NAMALWA (cell line): ENCODE measurements at regions not wholly inside any gene's neighbourhood (a gene's known extent, or its start where the extent isn't known, plus 50 kb on each side); places are given as distances from the start of the nearest gene placed in this dataset.
"Not testable (repeated sequence)": the region's sequence is repeated elsewhere in the genome, so short reads cannot be mapped to it uniquely, and the experiment has no call there.

Experiments
- DNase-seq: peaks from one replicate; pipeline ENCODE4 v3.0.0-alpha.2; 2015; ENCODE audit warnings: low spot score

DNA sequence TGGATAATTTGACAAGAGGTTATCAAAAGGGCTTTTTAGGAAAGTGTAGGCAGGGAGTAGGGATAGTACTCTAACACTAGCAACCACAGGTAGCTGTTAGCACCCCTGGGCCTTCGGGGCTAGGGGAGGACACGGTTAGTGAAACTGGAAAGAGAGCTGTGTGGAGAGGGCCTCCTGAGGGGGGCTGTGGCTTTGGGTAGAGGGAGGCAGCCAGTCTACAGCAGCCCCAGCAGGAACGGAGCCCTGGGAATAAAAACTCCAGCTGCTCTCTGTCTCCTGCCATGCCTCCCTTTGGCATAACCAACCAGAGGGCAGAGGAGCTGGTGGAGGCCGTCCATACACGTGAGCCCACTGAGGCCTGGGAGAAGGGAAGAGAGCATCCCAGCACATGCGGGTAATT lies 223.2 kb downstream of the FOXD2 start:
- no peak for DNase-seq

DNA sequence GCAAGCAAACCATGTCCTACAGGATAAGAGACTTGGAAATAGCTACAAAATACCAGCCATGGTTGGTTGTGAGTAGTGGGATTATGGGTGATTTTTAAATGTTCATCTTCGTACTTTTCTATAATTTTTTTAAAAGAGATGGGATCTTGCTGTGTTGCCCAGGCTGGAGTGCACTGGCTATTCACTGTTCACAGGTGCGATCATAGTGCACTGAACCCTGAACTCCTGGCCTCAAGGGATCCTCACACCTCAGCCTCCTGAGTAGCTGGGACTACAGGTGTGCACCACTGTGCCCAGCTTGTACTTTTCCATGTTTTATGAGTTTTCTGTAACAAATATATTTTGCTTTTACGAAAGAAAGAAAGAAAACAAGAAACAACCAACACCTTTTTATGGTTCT lies 224.2 kb downstream of the FOXD2 start:
- no peak for DNase-seq

DNA sequence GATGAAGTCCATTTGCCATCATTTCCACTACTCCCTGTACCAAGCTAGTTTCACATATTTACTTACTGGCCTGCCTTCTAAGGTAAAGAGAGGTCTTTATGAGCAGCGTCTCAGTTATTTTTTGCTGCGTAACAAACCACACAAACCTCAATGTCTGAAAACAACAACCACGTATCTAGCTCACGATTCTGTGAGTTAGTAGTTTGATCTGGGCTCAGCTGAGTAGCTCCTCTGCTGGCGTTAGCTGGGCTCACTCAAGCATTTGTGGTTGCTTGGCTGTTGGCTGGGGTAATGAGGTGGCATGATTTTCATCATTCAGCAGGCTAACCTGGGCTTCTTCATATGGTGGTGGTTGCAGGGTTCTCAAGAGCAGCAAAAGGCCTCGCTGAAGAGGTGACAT lies 225.4 kb downstream of the FOXD2 start:
- no peak for DNase-seq

DNA sequence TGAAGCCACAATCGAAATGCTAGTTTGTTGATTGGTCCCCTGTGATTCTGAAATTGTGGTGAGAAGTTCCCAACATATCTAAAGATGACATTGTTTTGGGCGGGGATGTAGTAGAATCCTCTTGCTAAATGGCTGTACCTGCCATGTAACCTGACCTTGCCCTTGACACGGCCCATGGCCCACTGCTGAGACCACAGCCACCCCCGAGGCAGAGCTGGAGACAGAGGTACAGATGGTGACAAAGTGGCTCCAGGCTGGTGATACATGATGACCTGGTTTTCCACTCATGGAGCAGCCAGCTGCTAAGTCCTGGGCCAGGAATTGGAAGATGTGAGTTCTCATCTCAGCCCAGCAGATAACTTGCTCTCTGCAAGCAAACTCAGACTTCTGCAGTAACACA lies 226.5 kb downstream of the FOXD2 start:
- no peak for DNase-seq

DNA sequence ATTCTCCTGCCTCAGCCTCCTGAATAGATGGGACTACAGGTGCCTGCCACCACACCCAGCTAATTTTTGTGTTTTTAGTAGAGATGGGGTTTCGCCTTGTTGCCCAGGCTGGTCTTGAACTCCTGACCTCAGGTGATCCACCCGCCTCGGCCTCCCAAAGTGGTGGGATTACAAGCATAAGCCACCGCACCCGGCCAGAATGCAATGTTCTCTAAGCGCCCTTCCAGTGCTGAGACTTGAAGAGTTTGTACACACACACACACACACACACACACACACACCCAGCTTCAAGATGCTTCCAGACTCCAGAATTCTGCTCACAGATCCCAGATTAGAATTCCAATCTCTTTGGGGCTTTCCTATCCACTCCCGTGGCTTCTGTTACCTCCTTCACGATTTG lies 227.1 kb downstream of the FOXD2 start:
- not testable (repeated sequence) for DNase-seq

DNA sequence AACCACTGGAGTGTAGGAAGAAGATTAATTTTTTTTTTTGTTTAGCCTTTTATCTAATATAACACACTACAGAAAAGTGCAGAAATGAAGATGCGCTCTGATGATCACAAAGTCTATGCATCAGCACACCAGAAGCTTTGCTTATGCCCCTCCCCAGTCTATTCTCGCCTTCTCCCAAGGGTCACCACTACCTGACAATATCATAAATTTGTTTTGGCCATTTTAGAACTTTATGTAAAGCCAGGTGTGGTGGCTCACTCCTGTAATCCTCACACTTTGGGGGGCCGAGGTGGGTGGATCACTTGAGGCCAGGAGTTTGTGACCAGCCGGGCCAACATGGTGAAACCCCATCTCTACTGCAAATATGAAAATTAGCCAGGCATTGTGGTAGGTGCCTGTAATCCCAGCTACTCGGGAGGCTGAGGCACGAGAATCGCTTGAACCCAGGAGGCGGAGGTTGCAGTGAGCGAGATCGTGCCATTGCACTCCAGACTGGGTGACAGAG lies 231.3 kb downstream of the FOXD2 start:
- DNase-seq, result no peak

DNA sequence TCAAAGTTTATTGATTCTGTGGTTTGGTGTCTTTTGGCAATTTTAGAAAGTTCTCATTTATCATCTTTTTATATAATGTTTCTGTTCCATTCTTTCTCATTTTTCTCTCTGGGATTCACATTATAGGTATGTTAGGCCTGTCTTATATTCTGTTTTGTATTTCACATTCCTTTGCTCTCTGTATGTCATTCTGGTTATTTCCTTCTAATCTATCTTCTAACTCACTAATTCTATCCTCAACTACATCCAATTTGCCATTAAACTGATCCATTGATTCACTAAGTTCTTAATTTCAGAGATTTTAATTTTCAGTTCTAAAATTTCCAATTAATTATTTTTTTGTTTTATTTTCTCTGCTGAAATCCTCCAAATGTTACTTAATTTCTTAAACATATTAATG lies 234.8 kb downstream of the FOXD2 start:
- DNase-seq, result no peak

DNA sequence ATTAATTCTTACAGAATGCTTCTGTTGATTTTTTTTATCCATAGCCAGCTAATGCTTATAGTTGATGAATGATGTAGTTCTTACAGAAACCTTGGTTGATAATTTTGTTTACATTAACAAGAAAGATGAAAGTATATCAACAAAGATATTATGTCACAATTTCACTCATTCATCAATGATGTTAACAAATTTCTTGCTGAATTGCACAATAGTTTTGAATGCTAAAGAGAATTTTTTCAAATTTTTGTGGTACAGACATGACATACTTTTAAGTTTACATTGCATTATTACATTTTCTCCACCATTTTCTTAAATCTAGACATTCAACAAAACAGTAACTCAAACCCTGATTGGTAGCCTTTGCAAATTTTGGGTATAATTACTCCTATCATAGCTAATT lies 236.3 kb downstream of the FOXD2 start:
- no peak for DNase-seq

DNA sequence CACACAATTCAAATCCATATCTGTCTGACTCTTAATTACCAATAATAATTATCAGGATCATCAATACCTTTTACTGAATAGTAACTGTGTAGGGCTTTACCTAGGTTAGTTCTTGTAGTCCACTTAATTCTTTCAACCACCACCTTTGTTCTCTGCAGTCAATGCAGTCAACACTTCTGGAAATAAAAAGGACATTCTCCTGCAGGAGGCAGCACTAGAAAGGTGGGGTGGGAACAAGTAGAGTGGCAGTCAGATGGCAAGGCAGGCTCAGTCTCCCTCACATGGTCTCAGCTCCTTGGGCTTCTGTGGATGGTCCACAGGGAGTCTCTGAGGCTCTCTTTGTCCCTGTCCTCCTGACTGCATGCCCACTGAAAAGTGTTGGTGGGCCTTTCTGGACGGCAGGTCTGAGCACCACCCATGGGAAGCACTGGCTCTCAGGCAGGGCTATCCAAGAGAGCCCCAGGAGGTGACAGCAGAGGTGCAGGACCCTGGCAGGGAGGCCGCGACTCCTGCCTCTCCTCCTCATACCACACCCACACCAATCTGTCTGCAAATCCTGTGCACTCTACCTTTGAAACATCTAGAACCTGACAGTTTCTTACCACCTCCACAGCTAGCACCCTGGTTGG lies 237.3 kb downstream of the FOXD2 start:
- no peak for DNase-seq

DNA sequence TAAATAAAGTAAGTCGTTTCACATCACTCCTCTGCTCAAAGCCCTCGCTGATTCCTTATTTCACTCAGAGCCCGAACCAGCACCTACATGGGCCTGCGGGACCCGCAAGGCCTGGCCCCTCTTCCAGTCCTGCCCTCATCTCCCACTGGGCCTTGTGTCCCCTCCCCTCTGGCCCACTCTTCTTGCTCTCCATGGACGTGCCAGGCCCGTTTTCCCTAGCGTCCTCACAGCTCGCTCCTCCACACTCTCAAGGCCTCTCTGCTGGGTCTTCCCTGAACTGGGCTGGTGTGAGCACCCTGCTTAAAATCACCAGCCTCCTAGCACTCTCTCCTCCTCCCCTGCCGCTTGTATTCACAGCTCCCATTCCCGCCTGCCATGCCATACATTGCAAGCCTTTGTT lies 237.9 kb downstream of the FOXD2 start:
- no peak for DNase-seq

DNA sequence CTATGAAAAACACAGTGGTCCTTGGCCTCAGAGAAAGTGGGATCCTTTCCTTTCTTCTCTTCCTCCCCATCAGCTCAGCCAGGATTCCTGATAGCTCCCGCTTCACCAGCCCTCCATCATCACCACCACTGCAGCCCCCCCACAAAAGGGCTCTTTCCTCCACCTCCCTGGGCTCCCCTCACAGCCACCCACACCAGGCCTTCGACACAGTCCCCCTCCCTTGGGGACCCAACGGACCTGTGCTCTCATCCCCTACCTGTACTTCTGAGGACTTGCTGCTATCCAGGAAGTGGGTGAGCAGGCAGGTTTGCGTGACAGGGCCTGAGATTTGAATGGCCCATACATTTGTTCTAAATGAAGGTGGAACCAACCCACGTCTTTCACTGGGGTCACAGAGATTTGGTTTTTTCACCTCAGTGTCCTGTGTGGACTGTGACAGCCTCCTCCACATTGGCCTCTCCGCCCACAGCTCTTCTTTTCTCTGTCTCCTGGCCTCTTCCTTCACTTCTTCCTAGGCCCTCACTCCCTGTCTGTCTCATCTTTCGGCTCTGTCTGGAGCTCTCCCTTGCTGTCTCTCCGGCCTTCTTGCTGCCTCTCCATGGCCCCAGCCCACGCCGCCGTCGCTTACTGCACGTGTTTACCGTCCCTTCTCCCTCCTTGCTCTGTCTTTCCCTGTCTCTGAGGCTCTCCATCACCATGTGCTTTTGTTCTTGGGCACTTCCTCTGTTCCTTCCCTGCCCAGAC lies 238.6 kb downstream of the FOXD2 start:
- DNase-seq, result no peak

DNA sequence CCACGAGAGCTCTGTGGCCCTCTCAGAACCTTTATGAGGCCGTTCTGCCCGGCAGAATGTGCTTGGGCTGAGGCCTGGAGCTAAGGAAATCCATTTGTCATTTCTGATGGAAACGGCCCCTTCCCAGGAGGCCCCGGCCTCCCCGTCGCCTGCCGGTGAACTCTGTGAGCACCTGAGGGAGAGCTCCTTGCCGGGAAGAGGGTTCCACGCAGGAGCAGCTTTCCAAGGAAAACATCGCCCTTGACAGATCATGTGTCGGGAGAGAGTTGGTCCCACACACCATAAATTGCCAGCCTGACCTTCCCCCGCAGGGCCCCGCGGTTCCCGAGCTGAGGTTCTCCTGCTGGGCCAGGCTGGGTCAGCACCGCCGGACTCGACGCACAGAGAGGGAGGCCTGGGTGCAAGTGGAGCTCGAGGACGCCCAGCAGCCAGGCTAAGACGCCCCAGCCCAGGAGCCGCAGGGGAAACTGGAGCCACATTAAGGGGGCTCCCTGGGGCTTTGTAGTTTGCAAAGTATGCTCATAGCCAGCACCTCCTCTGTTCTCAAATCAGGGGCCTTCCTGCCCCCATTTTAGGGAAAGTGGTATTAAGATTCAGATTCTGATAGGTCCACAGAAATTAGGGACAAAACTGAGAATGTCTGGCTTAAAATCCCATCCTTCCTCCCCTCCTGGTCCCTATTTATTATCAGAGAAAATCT lies 239.5 kb downstream of the FOXD2 start:
- DNase-seq, result no peak

DNA sequence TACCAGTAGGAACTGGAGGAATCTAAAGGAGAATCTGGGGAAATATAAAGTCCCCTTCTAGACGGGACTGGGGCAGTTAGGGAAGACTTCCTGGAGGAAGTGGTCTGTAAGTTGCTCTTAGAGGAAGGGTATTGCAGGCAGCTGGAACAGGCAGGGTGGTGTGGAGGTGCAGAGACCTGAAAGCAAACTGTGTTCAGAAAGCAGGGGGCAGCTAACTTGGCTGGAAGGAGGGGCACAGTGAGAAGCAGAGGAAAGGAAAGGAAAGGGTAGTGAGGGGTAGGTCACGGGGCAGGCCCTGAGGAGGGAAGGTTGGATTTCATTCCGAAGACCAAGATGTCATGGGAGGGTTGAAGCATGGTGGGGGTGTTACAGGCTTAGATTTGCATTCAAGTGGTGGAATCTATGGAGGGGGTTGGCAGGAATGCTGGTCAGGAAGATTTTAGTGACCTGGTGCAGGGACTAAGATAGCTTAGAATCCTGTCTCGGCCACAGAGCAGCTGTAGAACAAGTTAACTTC lies 240.7 kb downstream of the FOXD2 start:
- no peak for DNase-seq

DNA sequence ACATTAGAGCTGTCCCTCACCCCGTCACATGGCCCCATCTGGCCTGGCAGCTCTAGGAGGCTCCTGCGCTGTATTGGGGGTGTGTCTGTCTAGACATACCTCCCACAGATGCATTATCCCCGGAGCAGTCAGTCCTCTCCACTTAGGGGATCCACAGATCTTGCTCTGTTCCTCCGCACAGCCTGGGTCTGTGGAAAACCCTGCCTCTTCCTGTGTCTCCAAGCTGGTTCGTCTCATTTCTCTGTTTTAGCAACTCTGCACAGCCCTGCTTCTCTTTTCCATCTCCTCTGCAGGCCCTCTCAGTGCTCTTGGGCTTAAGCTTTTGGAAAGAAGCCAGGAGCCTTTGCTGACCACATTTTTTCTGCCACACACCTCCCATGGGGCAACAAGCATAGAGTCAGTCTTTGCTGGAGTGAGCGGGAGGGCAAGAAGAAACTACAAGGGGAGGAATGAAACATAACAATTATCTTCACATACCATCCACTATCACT lies 241.5 kb downstream of the FOXD2 start:
- no peak for DNase-seq

DNA sequence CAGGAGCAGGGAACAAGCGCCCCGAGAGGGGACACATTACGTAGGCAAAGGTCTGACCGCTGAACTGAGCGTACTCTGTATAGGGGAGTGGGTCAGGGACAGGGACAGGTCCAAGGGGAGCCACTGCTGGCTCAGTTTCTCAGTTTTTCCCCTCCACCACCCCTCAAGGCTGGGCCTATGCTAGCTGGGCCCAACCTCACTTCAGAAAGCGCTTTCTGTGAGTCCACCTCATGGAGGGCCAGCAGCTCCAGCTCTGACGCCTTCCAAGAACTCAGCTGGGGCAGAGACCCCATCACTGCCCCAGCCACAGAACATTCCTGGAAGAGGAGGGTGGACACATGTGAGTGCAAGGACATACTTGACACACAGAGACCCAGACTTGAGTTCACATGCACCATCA lies 242.0 kb downstream of the FOXD2 start:
- no peak for DNase-seq

DNA sequence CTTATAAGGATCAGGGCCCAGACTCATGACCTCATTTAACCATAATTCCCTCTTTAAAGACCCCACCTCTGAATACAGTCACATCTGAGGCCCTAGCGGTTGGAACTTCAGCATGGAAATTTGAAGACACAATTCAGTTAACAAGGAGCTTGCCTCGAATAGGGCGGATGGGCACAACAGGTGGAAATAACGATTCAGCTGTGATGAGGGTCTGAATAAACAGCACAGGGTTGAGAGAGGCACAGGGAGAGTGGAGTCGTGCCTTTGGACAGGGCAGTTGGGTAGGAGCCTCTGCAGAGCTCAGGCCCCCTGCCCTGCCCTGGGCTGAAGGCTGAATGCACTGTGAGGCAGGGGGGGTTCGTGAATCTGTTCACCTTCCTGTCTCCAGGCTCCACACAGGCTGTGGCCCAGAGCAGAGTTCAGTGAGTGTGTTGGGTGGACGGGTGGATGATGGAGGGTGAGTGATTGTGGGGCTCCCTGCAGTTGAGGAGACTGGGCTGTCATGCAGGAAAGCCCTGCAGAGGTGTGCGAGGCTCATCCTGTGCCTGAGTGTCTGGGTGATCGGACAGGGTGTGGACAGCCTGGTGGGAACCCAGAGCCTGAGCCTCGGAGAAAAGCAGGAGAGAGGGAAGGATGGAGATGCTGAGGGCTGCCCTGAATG lies 243.1 kb downstream of the FOXD2 start:
- DNase-seq, result no peak

DNA sequence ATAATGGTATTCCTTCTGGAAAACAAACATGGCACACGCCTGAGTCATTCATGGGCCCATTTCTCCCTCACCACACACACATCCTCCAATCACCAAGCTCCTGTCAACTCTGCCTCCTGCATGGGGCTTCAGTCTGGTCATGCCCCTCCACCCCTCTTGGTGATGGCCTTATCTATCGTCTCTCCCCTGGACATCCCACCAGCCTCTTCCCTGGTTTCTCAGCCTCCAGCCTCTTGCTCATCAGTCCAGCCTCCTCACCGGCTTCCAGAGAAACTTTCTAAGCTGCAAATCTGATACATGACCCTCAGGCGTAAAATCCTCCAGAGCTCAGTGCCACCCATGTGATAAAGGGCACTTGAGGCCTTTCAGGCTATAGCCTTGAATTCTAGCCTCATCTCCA lies 243.9 kb downstream of the FOXD2 start:
- DNase-seq, result no peak

DNA sequence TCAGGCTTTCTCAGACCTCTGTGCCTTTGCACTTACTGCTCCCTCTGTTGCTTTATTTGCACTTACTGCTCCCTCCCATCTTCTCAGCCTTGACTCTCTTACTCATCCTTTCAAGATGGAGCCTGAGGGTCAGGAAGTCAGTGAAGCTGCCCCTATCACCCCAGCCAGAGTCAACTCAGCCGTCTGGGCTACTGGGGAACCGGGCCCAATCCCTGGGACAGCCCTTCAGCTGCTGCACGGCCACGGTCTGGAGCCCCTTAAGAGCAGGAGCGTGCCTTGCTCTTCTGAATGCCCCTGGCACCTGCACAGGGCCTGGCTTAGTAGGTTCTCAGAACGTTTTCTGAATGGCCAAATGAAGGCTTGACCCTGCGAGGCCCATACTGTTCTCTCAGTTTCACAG lies 244.4 kb downstream of the FOXD2 start:
- DNase-seq, result no peak

DNA sequence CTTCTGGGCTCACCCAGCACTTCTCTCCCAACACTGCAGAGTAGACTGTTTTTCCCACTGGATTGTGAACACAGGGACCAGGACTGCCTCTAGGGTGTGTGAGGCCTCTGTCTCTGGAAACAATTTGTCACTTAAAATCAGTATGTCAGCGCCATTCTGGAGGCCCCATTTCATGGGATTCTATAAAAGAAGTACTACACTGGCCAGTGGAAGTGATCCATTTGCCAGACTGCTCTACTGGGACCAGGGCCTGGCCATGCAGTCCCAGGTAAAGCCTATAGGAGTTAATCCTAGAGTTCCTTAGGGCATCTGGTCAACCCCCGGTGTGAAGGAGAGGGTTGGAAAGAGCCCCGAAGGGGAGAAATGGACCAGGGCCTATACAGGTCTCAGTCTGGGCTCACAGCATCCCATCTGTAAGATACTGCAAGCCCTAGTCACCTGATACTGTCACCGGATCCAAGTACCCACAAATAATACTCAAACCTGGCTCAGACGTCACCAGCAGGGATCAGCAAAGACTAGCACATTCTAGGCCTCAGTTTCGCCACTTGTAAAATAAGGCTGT lies 245.0 kb downstream of the FOXD2 start:
- no peak for DNase-seq

DNA sequence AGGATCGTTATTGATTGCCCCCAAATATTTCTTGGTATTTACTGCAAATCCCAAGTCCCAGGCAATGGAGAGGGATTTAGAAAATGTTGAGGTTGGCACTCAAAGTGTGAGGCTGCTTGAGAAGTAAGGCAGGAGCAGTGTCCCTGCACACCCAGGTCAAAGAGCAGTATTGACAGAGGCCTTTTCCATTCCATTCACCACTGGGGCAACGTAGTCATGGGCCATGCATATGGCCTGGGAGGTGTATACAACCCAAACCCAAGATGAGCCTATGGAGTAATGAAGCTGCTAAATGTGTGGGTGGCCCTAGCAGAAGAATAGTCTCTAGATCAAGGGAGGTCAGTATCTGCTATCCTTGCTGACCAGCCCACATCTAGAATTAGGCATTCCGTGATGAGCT lies 245.6 kb downstream of the FOXD2 start:
- DNase-seq, result no peak

DNA sequence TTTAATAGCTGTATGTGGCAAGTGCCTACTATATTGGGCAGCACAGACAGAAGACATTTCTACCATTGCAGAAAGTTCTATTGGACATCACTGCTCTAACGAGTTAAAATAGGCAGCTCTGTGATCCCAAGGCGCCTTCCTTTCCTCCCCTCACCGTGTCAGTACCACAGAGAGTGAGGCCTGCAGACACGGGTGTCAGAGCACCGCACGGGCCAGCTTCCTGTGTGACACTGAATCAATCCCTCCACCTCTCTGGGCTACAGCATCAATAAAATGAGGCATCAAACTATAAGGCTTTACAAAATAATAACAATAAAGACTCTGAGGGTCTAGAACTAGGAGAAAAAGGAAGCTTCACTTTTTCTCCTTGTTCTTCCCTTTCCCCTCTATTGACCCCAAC lies 246.7 kb downstream of the FOXD2 start:
- no peak for DNase-seq
